Ovary (tissue), 3 donors: ENCODE measurements at regions not wholly inside any gene's neighbourhood (a gene's known extent, or its start where the extent isn't known, plus 50 kb on each side); places are given as distances from the start of the nearest gene placed in this dataset.

Source experiments
- POLR2A ChIP-seq: fragments of 450-650 bp; IDR thresholded peaks from one replicate; pipeline ENCODE4 v1.6.1; 2017; ENCODE audit warnings: antibody characterized with exemption, mild to moderate bottlenecking, moderate library complexity
- TF ChIP-seq, protein P1 (sequence below), 3 donors: fragments of 450-650 bp in 2 of 3; fragments of 200-600 bp in 1 of 3; IDR thresholded peaks; one replicate each; pipeline versions ENCODE4 v1.5.1 to v1.8.0; 2016 to 2022; ENCODE audit warnings: antibody characterized with exemption in 3 of 3, mild to moderate bottlenecking in 1 of 3
- donor health status: DM: no; HTN: no; CAD: no.

GRCh38 chr2:8177566-8177965 is 504.3 kb upstream of the ID2 start:
- TF ChIP-seq, protein P1, sequence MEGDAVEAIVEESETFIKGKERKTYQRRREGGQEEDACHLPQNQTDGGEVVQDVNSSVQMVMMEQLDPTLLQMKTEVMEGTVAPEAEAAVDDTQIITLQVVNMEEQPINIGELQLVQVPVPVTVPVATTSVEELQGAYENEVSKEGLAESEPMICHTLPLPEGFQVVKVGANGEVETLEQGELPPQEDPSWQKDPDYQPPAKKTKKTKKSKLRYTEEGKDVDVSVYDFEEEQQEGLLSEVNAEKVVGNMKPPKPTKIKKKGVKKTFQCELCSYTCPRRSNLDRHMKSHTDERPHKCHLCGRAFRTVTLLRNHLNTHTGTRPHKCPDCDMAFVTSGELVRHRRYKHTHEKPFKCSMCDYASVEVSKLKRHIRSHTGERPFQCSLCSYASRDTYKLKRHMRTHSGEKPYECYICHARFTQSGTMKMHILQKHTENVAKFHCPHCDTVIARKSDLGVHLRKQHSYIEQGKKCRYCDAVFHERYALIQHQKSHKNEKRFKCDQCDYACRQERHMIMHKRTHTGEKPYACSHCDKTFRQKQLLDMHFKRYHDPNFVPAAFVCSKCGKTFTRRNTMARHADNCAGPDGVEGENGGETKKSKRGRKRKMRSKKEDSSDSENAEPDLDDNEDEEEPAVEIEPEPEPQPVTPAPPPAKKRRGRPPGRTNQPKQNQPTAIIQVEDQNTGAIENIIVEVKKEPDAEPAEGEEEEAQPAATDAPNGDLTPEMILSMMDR (IDR thresholded peaks at IDR 0.05): no peak
- no peak for TF ChIP-seq POLR2A
